Stomach (tissue), 8 donors: ENCODE measurements at regions not wholly inside any gene's neighbourhood (a gene's known extent, or its start where the extent isn't known, plus 50 kb on each side); places are given as distances from the start of the nearest gene placed in this dataset.

ENCODE experiments used
- DNase-seq, 2 donors: peaks; one replicate each; pipeline versions ENCODE4 v3.0.0 to v3.0.0-alpha.2; 2013 to 2019
- H3K27ac ChIP-seq, 5 donors: fragments of 200-600 bp in 4 of 5; sonication (generic) in 4 of 5; one replicate each; pipeline ENCODE4 v1.5.1; 2013 to 2019; ENCODE audit warnings: mild to moderate bottlenecking in 1 of 5, moderate library complexity in 1 of 5
- H3K27me3 ChIP-seq, 3 donors: fragments of 200-600 bp; sonication (generic); one replicate each; pipeline ENCODE4 v1.5.1; 2017 to 2019; ENCODE audit warnings: mixed run types in 1 of 3
- H3K36me3 ChIP-seq, 4 donors: fragments of 200-600 bp; sonication (generic); 1 replicate in 3 of 4; 2 replicates in 1 of 4; pipeline ENCODE4 v1.5.1; 2016 to 2019
- H3K4me1 ChIP-seq, 4 donors: fragments of 200-600 bp; sonication (generic); one replicate each; pipeline ENCODE4 v1.5.1; 2016 to 2019
- H3K4me3 ChIP-seq, 4 donors: fragments of 200-600 bp; sonication (generic) in 3 of 4; one replicate each; pipeline ENCODE4 v1.5.1; 2016 to 2019; ENCODE audit warnings: mild to moderate bottlenecking in 1 of 4
- H3K9me3 ChIP-seq, 4 donors: fragments of 200-600 bp; sonication (generic); one replicate each; pipeline ENCODE4 v1.5.1; 2016 to 2019
- CTCF ChIP-seq, 7 experiments: fragments of 450-650 bp in 4 of 7; fragments of 200-600 bp in 3 of 7; sonication (generic) in 3 of 7; IDR thresholded peaks; one replicate each; pipeline ENCODE4 v1.5.1; 2016 to 2019; ENCODE audit warnings: antibody characterized with exemption in 7 of 7, control low read depth in 2 of 7, mild to moderate bottlenecking in 1 of 7
- EP300 ChIP-seq: sonication (generic); formaldehyde crosslinking; IDR thresholded peaks from one replicate; pipeline ENCODE4 v1.6.1; 2017; ENCODE audit warnings: antibody characterized with exemption
- POLR2A ChIP-seq, 4 donors: fragments of 450-650 bp; IDR thresholded peaks; one replicate each; pipeline ENCODE4 v1.6.1; 2016; ENCODE audit warnings: antibody characterized with exemption in 4 of 4, control low read depth in 2 of 4, mild to moderate bottlenecking in 1 of 4, moderate library complexity in 1 of 4
- POLR2AphosphoS5 ChIP-seq, 3 donors: sonication (generic); formaldehyde crosslinking; IDR thresholded peaks; one replicate each; pipeline ENCODE4 v1.6.1; 2016; ENCODE audit warnings: antibody characterized with exemption in 3 of 3
- WGBS, 5 donors: extraction: QIAGEN DNeasy Blood & Tissue Kit in 3 of 5; methylation state at CpG; one replicate each; pipeline versions ENCODE4 v1.1.5 to v1.1.7; 2013 to 2018; 5-methylcytosine and 5-hydroxymethylcytosine counted together
- intact Hi-C: fragments of 100-400 bp; cut with DNase I; formaldehyde crosslinking; loops from one replicate; pipeline ENCODE4 v1.15.1; 2023; ENCODE audit warnings: low total_unique reads
- donor health status: healthy with polysubstance abuse.
- donor health status: Bipolar disorder and iron deficiency.
- donor health status: healthy.

GRCh38 chr10:4448030-4448429, 378.0 kb upstream of the AKR1E2 start:
- intact Hi-C loops: no loop called here
- WGBS, 5 donors: 33 to 79% (median 70%) methylated on average over 1 of the region's 1 CpG
- no peaks in the 10 kb centered on the region for H3K36me3 ChIP-seq
- no peaks in the 10 kb centered on the region for H3K27me3 ChIP-seq
- TF ChIP-seq CTCF (IDR thresholded peaks at IDR 0.05): no peak
- TF ChIP-seq POLR2AphosphoS5 (IDR thresholded peaks at IDR 0.05): no peak
- TF ChIP-seq EP300: no peak
- no peak for TF ChIP-seq POLR2A (IDR thresholded peaks at IDR 0.05)
- peaks cover 0 to 12% (median 2%) of the 10 kb centered on the region in 4 donors for H3K4me1 ChIP-seq
- H3K4me3 ChIP-seq: no peak overlapping the region
- peaks cover 0 to 15% (median 4%) of the 10 kb centered on the region in 4 donors for H3K9me3 ChIP-seq
- no peak for DNase-seq
- no peak overlapping the region for H3K27ac ChIP-seq

- H3K27ac ChIP-seq: no peak overlapping the region
- no peak overlapping the region for H3K4me3 ChIP-seq
- no peaks in the 10 kb centered on the region for H3K36me3 ChIP-seq
- peaks cover 0 to 23% (median 7%) of the 10 kb centered on the region in 4 donors for H3K9me3 ChIP-seq
- intact Hi-C loops: no loop called here
- DNase-seq: no peak
- no peaks in the 10 kb centered on the region for H3K27me3 ChIP-seq
- TF ChIP-seq POLR2A (IDR thresholded peaks at IDR 0.05): no peak
- no peak for TF ChIP-seq CTCF (IDR thresholded peaks at IDR 0.05)
- TF ChIP-seq POLR2AphosphoS5 (IDR thresholded peaks at IDR 0.05): no peak
- no peak for TF ChIP-seq EP300
- WGBS, 5 donors: 79 to 96% (median 94%) methylated on average over 1 of the region's 1 CpG
- peaks cover 0 to 5% (median 2%) of the 10 kb centered on the region in 4 donors for H3K4me1 ChIP-seq
These were observed 382.6 kb upstream of the AKR1E2 start for GRCh38 chr10:4443419-4443818.

DNA sequence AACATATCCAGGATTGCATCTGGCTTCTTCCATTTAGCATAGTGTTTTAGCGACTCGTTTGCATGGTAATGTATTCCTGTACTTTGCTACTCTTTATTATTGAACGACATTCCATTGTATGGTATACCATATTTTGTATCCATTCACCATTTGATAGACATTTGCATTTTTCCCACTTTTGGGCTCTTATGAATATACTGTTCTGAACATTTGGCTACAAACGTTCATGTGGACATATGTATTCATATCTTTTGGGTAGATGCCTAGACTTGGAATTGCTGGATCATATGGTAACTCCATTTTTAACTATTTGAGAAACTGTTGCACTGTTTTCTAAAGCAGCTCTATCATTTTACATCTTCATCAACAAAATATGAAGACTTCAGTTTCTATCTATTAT, 383.7 kb upstream of the AKR1E2 start:
- H3K9me3 ChIP-seq: peaks cover 0 to 23% (median 7%) of the 10 kb centered on the region in 4 donors
- no peak overlapping the region for H3K4me3 ChIP-seq
- no peak for TF ChIP-seq POLR2A (IDR thresholded peaks at IDR 0.05)
- no peak for TF ChIP-seq POLR2AphosphoS5 (IDR thresholded peaks at IDR 0.05)
- TF ChIP-seq EP300: no peak
- TF ChIP-seq CTCF (IDR thresholded peaks at IDR 0.05): no peak
- H3K27me3 ChIP-seq: no peaks in the 10 kb centered on the region
- WGBS, 5 donors: 81 to 90% (median 87%) methylated on average over 4 of the region's 4 CpGs
- no peak overlapping the region for H3K27ac ChIP-seq
- H3K36me3 ChIP-seq: no peaks in the 10 kb centered on the region
- intact Hi-C loops: no loop called here
- H3K4me1 ChIP-seq: peaks cover 0 to 9% (median 3%) of the 10 kb centered on the region in 4 donors
- no peak for DNase-seq

- Histone ChIP-seq H3K27ac (no peak overlapping the region), H3K4me1 (peaks cover 0 to 9% (median 3%) of the 10 kb centered on the region in 4 donors), H3K27me3 (no peaks in the 10 kb centered on the region), H3K36me3 (no peaks in the 10 kb centered on the region), H3K4me3 (no peak overlapping the region), H3K9me3 (peaks cover 0 to 23% (median 7%) of the 10 kb centered on the region in 4 donors)
- 93 to 95% (median 94%) methylated on average over 5 of the region's 5 CpGs for WGBS, 5 donors
- no peak for DNase-seq
- no peak for TF ChIP-seq POLR2AphosphoS5 (IDR thresholded peaks at IDR 0.05)
- no peak for TF ChIP-seq EP300
- TF ChIP-seq CTCF (IDR thresholded peaks at IDR 0.05): no peak
- no peak for TF ChIP-seq POLR2A (IDR thresholded peaks at IDR 0.05)
- intact Hi-C loops: no loop called here
These were observed 385.7 kb upstream of the AKR1E2 start for GRCh38 chr10:4440260-4440659.
